NCI-H2029 treated with DMSO at 0.1 percent for 48 hours (cell line): ENCODE measurements at regions not wholly inside any gene's neighbourhood (a gene's known extent, or its start where the extent isn't known, plus 50 kb on each side); places are given as distances from the start of the nearest gene placed in this dataset.

Experiments
- DNase-seq: peaks from one replicate; lab custom pipeline; 2025; lab: John Stamatoyannopoulos, UW

DNA sequence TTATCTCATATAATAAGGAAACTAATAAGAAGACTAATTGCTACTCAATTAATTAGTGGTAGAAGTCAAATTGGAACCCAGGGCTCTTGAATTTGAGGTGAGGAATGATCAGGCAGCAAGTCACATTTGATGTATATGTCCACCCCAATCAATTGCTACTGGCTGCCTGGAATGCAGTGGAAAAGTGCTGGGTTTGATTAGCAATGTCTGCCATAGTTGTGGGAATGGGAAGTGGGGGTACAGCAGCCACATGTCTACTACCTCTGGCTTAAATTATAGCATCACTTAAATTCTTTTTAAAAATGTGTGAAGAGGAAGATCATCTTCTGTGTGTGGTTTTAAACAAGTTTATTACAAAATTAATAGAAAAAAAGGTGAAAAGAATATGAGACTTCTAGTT, 50.8 kb upstream of the NAV2 start:
- DNase-seq, result no peak

DNA sequence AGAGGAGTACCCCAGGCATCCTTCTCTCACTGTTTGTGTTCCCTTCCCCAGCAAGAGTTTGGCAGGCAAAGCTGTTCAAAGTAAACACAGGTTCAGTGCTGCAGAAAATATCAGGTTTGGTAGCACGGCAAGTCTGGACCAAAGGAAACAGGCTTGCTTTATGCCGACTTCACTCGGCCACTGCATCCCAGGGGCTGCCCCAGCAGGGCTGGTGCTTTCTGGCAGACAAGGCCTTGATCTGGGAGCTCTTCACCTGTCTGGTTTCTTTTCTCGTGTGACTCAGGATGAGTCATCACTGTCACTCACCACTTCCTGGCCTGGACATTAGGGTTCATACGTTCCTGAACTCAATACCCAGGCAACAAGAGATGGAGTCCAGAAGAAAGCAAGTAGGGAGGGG, 52.6 kb upstream of the NAV2 start:
- no peak for DNase-seq

DNA sequence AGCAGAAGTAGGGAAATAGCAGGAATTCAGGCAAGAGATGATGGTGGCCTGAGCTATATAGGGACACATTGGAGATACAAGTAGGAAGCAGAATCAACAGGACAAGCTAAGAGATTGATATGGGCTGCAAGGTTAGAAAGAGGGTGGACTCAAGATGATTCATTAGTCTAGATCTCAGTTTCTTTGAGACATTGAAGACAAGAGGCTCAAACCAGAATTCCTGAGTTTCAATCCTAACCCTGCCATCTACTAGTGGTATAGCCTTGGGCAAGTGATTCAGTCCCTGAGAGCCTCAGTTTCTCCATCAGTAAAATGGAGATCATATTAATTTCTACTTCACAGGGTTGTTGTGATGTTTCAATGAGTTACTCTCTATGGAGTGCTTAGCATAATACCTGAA, 53.1 kb upstream of the NAV2 start:
- DNase-seq, result no peak

DNA sequence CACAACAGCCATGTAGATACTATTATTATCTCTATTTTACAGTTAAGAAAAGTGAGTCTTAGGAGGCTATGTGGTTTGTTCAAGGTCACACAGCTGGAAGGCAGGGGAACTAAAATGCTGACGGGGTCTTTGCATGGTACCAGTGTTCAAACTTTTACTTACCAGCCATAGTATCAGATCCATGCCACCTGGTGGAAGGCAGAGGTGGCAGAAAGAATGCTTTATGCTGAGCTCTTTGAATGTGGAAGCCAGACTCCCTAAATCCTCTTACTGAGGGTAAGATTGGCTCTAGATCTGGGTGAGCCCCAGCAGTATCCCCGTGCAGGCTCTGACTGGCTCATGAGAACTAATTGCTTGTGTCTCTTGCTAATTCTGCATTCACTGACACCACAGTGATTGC, 54.3 kb upstream of the NAV2 start:
- no peak for DNase-seq

- no peak for DNase-seq
Measured at GRCh38 chr11:19656140-19656541, 56.5 kb upstream of the NAV2 start.

DNA sequence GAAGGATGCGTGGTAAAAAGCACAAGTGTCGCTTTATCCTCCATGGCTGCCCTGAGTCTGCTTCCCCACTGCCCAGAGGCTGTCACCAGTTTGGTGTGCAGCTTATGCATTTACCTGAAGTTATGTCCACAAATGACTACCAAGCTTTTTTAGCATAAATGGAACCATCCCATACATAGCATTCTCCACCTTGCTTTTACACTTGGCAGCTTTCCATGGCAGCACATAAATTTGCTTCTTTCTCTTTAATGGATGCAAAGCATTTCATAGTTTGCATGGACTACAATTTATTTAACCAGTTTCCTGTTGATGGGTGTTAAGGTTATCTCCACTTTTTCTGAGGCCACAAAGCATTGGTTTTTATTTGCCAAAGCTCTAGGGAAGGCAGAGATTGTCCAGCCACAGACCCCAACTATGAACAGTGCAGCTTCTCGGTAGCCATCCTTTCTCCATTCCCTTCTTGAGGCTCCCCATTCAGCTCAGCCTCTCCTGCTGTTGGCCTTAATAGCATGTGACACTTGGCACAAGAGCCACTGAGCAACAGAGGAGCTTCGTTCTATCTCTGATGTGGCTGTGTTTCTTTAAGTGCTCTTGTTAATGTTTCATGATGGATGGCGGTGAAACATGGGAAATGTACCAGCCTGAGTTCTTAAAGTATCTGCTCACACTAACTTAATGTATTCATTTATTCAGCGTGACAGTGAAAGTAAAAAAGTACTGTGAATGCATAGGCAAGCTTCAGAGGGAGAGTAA, 59.8 kb upstream of the NAV2 start:
- no peak for DNase-seq

DNA sequence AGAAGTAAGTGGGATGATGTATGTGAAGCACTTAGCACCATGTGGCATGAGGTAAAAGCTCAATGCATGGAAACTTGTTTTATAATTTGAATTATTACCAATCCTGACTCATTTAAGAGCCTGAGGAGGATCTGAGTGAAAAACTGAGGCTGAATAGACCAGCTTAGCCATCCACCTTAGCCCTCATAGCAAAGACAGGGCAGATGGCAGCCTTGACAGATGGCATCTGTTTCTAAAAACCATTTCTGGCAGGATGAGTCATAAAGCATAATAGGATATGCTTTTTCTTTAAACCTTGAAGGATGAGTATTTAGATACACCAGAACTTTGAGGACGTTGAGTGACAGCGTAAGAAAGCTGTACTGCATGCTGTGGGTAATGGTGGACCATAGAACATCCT, 61.0 kb upstream of the NAV2 start:
- DNase-seq, result no peak

- DNase-seq, result no peak
Measured at GRCh38 chr11:19651028-19651427, 61.6 kb upstream of the NAV2 start.

- DNase-seq, result no peak
Measured at GRCh38 chr11:19650467-19650866, 62.2 kb upstream of the NAV2 start.

DNA sequence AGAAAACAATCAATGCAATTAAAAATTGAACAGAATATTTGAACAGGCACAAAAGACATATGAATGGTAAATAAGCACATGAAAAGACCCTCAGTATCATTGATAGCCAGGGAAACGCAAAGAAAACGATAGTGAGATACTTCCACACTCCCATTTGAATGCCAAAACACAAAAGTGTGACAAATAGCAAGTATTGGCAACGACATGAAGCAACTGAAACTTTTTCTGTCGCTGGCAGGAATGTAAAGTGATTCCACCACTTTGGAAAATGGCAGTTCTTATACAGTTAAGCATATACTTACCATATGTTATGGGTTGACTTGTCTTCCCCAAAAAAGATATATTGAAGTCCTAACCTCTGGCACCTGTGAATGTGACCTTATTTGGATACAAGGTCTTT, 62.9 kb upstream of the NAV2 start:
- no peak for DNase-seq

DNA sequence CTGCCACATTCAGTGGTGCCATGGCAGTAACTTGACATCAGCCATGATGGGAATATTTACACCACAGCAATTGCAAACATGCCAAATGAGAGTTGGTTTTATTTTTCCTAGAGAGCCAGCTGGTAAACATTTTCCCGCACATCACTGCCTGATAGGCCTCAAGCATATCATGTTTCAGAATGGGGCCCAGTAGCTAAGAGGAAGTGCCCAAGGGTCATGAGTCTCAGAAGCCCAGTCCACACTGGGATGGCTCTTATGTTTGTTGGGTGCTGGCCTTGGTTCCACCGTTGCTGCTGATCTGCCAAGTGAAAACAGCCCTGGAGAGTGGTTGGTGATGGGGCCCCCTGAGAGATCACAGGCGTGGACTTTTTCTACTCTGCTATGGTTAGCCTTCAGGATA, 64.3 kb upstream of the NAV2 start:
- DNase-seq, result no peak

- no peak for DNase-seq
Measured at GRCh38 chr11:19647816-19648215, 64.8 kb upstream of the NAV2 start.

- no peak for DNase-seq
Measured at GRCh38 chr11:19646921-19647320, 65.7 kb upstream of the NAV2 start.

GRCh38 chr11:19646308-19646707, 66.3 kb upstream of the NAV2 start:
- DNase-seq, result no peak

DNA sequence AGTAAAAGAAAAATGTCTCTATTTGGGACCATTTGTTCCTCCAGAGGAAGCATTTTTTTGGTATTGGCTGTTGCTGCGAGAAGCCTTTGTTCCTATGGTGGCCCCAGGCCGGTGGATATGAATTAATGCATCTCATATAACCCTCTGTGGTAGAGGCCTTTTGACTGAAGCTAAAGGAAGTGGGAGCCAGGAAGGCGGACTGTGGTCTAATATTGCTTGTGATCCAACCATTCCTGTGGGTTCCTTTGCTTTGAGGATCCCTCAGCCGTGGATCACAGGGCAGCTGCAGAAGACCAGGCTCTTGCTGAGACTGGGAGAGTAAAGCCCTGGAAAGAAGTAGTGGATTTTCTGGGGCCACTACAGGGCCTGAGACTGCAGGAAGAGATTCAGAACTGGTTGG, 68.3 kb upstream of the NAV2 start:
- DNase-seq, result no peak

GRCh38 chr11:19642185-19643158, 70.2 kb upstream of the NAV2 start:
- DNase-seq, result no peak

DNA sequence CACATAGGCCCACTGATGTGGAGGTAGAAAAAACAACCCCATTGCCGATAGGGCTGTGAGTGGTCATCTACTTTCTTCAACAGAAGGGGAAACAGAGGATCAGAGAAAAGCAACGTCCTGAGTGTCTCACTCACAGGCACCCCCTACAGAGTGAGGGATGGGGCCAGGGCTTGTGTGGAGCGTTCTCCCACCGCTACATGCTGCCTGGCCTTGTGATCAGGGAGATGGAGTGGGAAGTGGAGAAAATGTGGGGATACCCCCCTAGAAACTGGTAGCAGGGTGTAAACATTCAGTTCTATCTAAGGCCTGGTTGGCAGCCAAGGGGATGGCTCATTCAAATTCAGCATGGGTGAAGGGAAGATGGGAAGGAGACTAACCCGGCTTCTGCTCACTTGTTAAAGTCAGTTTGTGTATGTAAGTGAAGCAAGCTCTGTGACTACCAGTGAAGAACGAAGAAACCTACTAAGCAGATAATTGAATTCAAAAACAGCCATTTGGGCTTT, 73.0 kb upstream of the NAV2 start:
- no peak for DNase-seq

DNA sequence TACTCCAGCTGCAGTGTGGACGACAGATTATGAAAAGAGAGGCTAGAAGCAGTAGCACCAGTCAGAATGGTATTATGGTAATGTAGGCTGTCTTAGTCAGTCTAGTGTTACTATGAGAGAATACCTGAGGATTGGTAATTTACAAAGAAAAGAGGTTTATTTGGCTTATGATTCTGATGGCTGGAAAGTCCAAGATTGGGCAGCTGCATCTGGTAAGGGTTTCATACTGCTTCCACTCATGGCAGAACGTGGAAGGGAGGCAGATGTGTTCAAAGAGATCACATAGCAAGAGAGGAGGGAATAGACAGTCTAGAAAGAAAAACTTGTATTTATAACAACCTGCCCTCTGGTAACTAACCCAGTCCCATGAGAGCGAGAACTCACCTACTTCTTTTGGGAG, 77.3 kb upstream of the NAV2 start:
- no peak for DNase-seq

GRCh38 chr11:19633276-19633675, 79.4 kb upstream of the NAV2 start:
- DNase-seq, result no peak

- DNase-seq, result no peak
Measured at GRCh38 chr11:19632499-19632834, 80.2 kb upstream of the NAV2 start.

DNA sequence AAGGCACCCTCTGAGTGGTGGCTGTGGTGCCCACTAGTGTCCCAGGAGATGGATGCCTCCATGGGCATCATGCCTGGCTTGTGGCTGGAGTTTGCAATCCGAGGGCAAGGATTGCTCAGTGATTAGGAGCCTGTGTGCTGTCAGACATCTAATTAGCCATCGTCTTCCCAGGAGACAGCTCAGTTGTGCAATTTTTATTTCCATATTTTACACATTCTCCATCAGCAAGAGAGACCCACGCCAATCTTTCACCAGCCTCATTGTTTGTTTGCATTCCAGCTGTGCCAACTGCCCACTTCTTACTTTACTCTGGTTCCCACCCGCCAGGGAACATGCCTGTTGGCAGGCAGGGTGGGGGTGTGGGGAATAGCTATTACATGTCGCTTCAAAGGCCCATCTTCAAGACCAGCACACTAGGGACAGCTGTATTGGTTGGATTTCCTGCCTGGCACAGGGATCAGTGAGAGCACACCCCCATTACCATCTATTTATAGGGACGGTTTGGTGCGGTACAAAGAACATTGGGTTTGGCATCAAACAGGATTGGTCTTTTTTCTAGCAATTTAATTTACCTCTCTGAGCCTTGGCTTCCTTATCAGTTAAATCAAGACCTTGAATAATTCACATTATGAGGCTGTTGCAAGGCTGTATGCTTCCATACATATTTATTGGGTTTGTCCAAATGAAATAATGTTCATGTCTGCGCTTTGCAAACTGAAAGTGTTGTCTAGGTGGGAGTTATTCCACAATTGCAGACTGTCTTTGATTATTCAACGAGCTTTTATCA, 80.7 kb upstream of the NAV2 start:
- DNase-seq, result no peak

DNA sequence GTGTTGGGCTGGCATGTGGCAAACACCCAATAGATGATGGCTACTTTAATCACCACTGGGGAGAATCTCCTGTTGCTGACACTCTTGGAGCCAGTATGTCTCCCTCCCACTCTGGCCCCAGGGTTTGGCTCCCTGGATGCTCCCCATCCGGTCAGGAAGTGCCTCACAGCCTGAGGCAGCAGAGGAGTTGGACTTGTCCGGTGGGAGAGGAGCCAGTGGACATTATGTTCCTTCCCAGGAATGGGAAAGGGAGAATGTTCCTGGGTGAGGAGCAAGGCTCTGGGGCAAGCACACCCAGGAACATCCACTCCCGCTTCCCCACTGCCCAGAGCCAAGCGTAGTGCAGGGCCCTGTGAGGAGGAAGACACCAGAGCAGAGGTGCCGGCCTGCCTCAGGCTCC, 84.6 kb upstream of the NAV2 start:
- no peak for DNase-seq

- DNase-seq, result no peak
Measured at GRCh38 chr11:19627566-19627965, 85.1 kb upstream of the NAV2 start.
